SU-DHL-6 (cell line): ENCODE measurements at regions not wholly inside any gene's neighbourhood (a gene's known extent, or its start where the extent isn't known, plus 50 kb on each side); places are given as distances from the start of the nearest gene placed in this dataset.

Experiments
- H2AFZ ChIP-seq: fragments of 200-600 bp; sonication (generic); 2 replicates; pipeline ENCODE4 v1.6.1; 2014; ENCODE audit warnings: low read depth, mild to moderate bottlenecking, moderate library complexity, mixed read lengths, antibody characterized with exemption, low read length; ENCODE audit not compliant: severe bottlenecking
- H3F3A ChIP-seq: fragments of 200-600 bp; shearing (Covaris generic); 2 replicates; pipeline ENCODE4 v1.6.0; 2016; ENCODE audit warnings: antibody characterized with exemption, mild to moderate bottlenecking; ENCODE audit not compliant: insufficient read depth
- H3K27ac ChIP-seq: fragments of 200-600 bp; sonication (generic); 2 replicates; pipeline ENCODE4 v1.5.1; 2016; ENCODE audit warnings: low read depth, mild to moderate bottlenecking, low read length, moderate library complexity, mixed read lengths
- H3K27me3 ChIP-seq: fragments of 200-600 bp; sonication (generic), shearing (Covaris generic); 2 replicates; pipeline ENCODE4 v1.6.0; 2014; ENCODE audit warnings: mild to moderate bottlenecking, low read length
- H3K36me3 ChIP-seq: fragments of 200-600 bp; sonication (generic); 2 replicates; pipeline ENCODE4 v1.6.1; 2014; ENCODE audit warnings: mild to moderate bottlenecking, low read length, mixed read lengths
- H3K4me2 ChIP-seq: fragments of 300-600, 200-600 bp; shearing (Covaris generic), sonication (generic); 2 replicates; pipeline ENCODE4 v1.6.0; 2014; ENCODE audit warnings: low read length, low read depth, mild to moderate bottlenecking; ENCODE audit not compliant: poor library complexity, severe bottlenecking
- H3K4me3 ChIP-seq: fragments of 200-600 bp; sonication (generic); 2 replicates; pipeline ENCODE4 v1.5.1; 2014; ENCODE audit warnings: antibody characterized with exemption, low read length, mild to moderate bottlenecking, mixed read lengths; ENCODE audit not compliant: insufficient read depth, poor library complexity, severe bottlenecking
- H3K79me2 ChIP-seq: fragments of 200-600 bp; sonication (generic); 2 replicates; pipeline ENCODE4 v1.6.1; 2014; ENCODE audit warnings: mild to moderate bottlenecking, low read length, moderate library complexity; ENCODE audit not compliant: insufficient read depth
- H3K9ac ChIP-seq: fragments of 200-600 bp; sonication (generic); 2 replicates; pipeline ENCODE4 v1.7.0; 2014; ENCODE audit warnings: mild to moderate bottlenecking, low read length
- H3K9me2 ChIP-seq: fragments of 200-600 bp; sonication (generic); replicated peaks from 2 replicates; pipeline ENCODE4 v1.6.1; 2014; ENCODE audit warnings: low read length; ENCODE audit not compliant: insufficient read depth
- H3K9me3 ChIP-seq: fragments of 200-600 bp; sonication (generic); 2 replicates; pipeline ENCODE4 v1.6.1; 2014; ENCODE audit warnings: low read length, mixed read lengths; ENCODE audit not compliant: insufficient read depth
- H4K20me1 ChIP-seq: fragments of 200-600 bp; sonication (generic); 2 replicates; pipeline ENCODE4 v1.6.1; 2014; ENCODE audit warnings: low read depth, mild to moderate bottlenecking, antibody characterized with exemption, low read length, moderate library complexity, mixed read lengths
- EZH2phosphoT487 ChIP-seq: fragments of 200-600 bp; sonication (generic), shearing (Covaris generic); conservative IDR thresholded peaks from 2 replicates; pipeline ENCODE4 v1.6.1; 2018; ENCODE audit warnings: mild to moderate bottlenecking, antibody characterized with exemption, low read length, moderate library complexity, mixed read lengths
- TF ChIP-seq, protein P1 (sequence below): fragments of 200-600 bp; sonication (generic); IDR thresholded peaks from one replicate; pipeline ENCODE4 v1.5.1; 2017; ENCODE audit warnings: antibody characterized with exemption, mild to moderate bottlenecking, low read length, moderate library complexity; ENCODE audit not compliant: insufficient read depth, poor library complexity, severe bottlenecking

DNA sequence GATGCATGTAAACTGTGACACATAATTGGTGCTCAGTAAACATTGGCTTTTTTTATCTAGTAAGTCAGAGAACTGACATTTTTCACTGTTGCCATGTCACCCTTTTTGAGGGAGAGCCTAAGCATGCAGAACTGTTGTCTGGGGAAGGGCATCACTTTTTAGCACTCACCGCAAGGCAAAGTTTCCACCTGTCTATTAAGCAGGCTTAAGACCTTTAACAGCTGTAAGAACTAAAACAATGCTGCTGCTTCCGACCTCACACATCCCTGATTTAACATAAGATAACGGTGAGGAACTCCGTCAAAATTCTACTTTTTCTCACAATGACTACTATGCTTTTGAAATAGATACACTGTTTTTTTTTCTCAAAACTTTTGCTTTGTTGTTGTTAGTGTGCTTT is 554.8 kb downstream of the NUF2 start:
- no peaks in the 10 kb centered on the region for H3F3A ChIP-seq
- no peaks in the 10 kb centered on the region for H3K36me3 ChIP-seq
- no peak overlapping the region for H3K4me2 ChIP-seq
- no peaks in the 10 kb centered on the region for H3K9me3 ChIP-seq
- no peak overlapping the region for H3K9ac ChIP-seq
- no peak for TF ChIP-seq EZH2phosphoT487
- TF ChIP-seq, protein P1, sequence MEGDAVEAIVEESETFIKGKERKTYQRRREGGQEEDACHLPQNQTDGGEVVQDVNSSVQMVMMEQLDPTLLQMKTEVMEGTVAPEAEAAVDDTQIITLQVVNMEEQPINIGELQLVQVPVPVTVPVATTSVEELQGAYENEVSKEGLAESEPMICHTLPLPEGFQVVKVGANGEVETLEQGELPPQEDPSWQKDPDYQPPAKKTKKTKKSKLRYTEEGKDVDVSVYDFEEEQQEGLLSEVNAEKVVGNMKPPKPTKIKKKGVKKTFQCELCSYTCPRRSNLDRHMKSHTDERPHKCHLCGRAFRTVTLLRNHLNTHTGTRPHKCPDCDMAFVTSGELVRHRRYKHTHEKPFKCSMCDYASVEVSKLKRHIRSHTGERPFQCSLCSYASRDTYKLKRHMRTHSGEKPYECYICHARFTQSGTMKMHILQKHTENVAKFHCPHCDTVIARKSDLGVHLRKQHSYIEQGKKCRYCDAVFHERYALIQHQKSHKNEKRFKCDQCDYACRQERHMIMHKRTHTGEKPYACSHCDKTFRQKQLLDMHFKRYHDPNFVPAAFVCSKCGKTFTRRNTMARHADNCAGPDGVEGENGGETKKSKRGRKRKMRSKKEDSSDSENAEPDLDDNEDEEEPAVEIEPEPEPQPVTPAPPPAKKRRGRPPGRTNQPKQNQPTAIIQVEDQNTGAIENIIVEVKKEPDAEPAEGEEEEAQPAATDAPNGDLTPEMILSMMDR = no peak
- no peaks in the 10 kb centered on the region for H3K9me2 ChIP-seq
- H3K27ac ChIP-seq = no peak overlapping the region
- no peaks in the 10 kb centered on the region for H4K20me1 ChIP-seq
- no peak overlapping the region for H2AFZ ChIP-seq
- no peaks in the 10 kb centered on the region for H3K27me3 ChIP-seq
- H3K79me2 ChIP-seq = no peaks in the 10 kb centered on the region
- no peak overlapping the region for H3K4me3 ChIP-seq

DNA sequence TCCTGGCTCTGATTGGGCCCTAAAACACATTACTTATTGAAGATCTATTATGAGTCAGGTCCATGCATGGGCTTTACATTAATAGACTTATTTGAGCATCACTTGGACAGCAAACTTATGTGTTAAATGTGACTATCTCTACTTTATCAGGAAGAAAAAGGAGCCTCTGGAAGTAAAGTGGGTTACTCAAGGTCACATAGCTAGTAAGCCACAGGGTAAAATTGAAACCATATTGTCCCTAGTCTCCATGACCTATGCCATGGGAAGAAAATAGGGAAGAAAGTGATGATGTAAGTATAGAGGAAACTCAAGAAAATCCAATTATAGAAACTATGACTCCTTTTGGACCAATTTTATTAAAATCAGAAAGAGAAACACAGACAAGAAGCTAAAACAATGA is 555.3 kb downstream of the NUF2 start:
- H3K27me3 ChIP-seq = no peaks in the 10 kb centered on the region
- H3F3A ChIP-seq = no peaks in the 10 kb centered on the region
- no peaks in the 10 kb centered on the region for H4K20me1 ChIP-seq
- no peaks in the 10 kb centered on the region for H3K9me2 ChIP-seq
- H3K4me3 ChIP-seq = no peak overlapping the region
- H3K79me2 ChIP-seq = no peaks in the 10 kb centered on the region
- no peak for TF ChIP-seq EZH2phosphoT487
- TF ChIP-seq, protein P1 = no peak
- H2AFZ ChIP-seq = no peak overlapping the region
- no peak overlapping the region for H3K27ac ChIP-seq
- H3K36me3 ChIP-seq = no peaks in the 10 kb centered on the region
- H3K9me3 ChIP-seq = no peaks in the 10 kb centered on the region
- no peak overlapping the region for H3K4me2 ChIP-seq
- H3K9ac ChIP-seq = no peak overlapping the region

DNA sequence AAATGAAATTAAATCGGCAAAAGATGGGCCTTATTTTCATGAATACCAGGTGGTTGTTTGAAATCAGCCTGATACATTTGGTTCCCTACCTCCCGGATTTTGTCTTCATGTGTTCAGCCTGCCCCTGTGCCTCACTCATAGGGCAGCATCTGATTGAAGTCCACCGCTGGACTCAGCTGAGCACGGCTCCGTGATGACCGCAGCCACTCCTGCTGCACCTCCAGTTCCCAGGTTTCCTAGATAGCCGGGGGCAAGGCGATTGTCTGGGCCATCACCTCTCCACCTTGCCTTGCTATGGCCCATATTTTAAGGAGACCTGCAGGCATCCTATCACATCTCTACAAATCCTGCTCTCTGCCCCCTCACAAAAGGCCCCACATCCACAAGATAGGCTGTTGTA is 563.8 kb downstream of the NUF2 start:
- H3F3A ChIP-seq = no peaks in the 10 kb centered on the region
- H3K9me2 ChIP-seq = no peaks in the 10 kb centered on the region
- no peaks in the 10 kb centered on the region for H4K20me1 ChIP-seq
- H3K79me2 ChIP-seq = no peaks in the 10 kb centered on the region
- H3K4me2 ChIP-seq = no peak overlapping the region
- no peaks in the 10 kb centered on the region for H3K27me3 ChIP-seq
- H3K9ac ChIP-seq = no peak overlapping the region
- no peaks in the 10 kb centered on the region for H3K36me3 ChIP-seq
- H3K27ac ChIP-seq = no peak overlapping the region
- no peak overlapping the region for H2AFZ ChIP-seq
- TF ChIP-seq, protein P1 = no peak
- no peak for TF ChIP-seq EZH2phosphoT487
- no peak overlapping the region for H3K4me3 ChIP-seq
- no peaks in the 10 kb centered on the region for H3K9me3 ChIP-seq

DNA sequence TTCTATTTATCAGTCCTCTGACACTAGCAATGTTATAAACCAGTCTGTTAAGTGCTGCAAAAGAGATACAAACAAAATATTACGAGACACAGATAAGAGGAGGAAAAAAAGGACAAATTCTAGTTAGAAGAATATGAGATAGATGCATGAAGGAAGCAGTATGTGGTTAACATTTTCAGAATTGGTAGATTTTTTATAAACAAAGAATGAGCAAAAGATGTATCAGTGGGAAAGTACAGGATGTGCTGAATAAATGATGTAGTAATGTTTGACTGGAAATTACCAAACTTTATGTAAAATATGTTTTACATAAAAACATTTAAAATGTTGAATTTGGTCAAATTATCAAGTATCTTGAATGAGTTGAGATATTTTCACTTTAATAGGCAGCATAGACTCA is 574.2 kb downstream of the NUF2 start:
- Histone ChIP-seq H3K79me2 (no peaks in the 10 kb centered on the region), H3F3A (no peaks in the 10 kb centered on the region), H3K4me2 (no peak overlapping the region), H3K36me3 (no peaks in the 10 kb centered on the region), H2AFZ (no peak overlapping the region), H4K20me1 (no peaks in the 10 kb centered on the region), H3K27ac (no peak overlapping the region), H3K4me3 (no peak overlapping the region), H3K9me2 (no peaks in the 10 kb centered on the region), H3K27me3 (no peaks in the 10 kb centered on the region), H3K9me3 (no peaks in the 10 kb centered on the region), H3K9ac (no peak overlapping the region)
- TF ChIP-seq, protein P1 = no peak
- no peak for TF ChIP-seq EZH2phosphoT487
